BE2C (cell line): ENCODE measurements at regions not wholly inside any gene's neighbourhood (a gene's known extent, or its start where the extent isn't known, plus 50 kb on each side); places are given as distances from the start of the nearest gene placed in this dataset.
"Not testable (repeated sequence)": the region's sequence is repeated elsewhere in the genome, so short reads cannot be mapped to it uniquely, and the experiment has no call there.

Experiments
- DNase-seq: peaks from one replicate; pipeline ENCODE4 v3.0.0-alpha.2; 2020
- H3K27me3 ChIP-seq: fragments of 250-450 bp; sonication (Bioruptor Pico); 2 replicates; pipeline ENCODE4 v1.5.1; 2020; ENCODE audit warnings: mild to moderate bottlenecking
- H3K36me3 ChIP-seq: fragments of 250-450 bp; sonication (Bioruptor Pico); 2 replicates; pipeline ENCODE4 v1.5.1; 2020; ENCODE audit warnings: mild to moderate bottlenecking
- H3K4me1 ChIP-seq: fragments of 250-450 bp; sonication (Bioruptor Pico); 2 replicates; pipeline ENCODE4 v1.5.1; 2020
- H3K4me3 ChIP-seq: 2 replicates; pipeline ENCODE4 v1.5.1; 2011; ENCODE audit warnings: low read depth, low read length
- H3K9me3 ChIP-seq: fragments of 250-450 bp; sonication (Bioruptor Pico); 2 replicates; pipeline ENCODE4 v1.5.1; 2020
- CTCF ChIP-seq: IDR thresholded peaks from 2 replicates; pipeline ENCODE4 v1.5.1; 2012; ENCODE audit warnings: mild to moderate bottlenecking, low read depth, low read length

- no peak for TF ChIP-seq CTCF
- Histone ChIP-seq H3K27me3 (no peaks in the 10 kb centered on the region), H3K36me3 (no peaks in the 10 kb centered on the region), H3K4me3 (no peak overlapping the region), H3K9me3 (no peaks in the 10 kb centered on the region), H3K4me1 (no peaks in the 10 kb centered on the region)
- no peak for DNase-seq
Measured at GRCh38 chr18:44580159-44580558, 100.5 kb upstream of the SETBP1 start.

- not testable (repeated sequence) for H3K4me1 ChIP-seq, H3K4me3 ChIP-seq, DNase-seq, H3K9me3 ChIP-seq, H3K27me3 ChIP-seq, H3K36me3 ChIP-seq
Measured at GRCh38 chr18:44580782-44581181, 99.9 kb upstream of the SETBP1 start.

GRCh38 chr18:44582456-44582855 is 98.2 kb upstream of the SETBP1 start:
- Histone ChIP-seq H3K4me1 (no peaks in the 10 kb centered on the region), H3K36me3 (no peaks in the 10 kb centered on the region), H3K9me3 (no peaks in the 10 kb centered on the region), H3K4me3 (no peak overlapping the region), H3K27me3 (no peaks in the 10 kb centered on the region)
- no peak for DNase-seq
- TF ChIP-seq CTCF, result no peak

- no peak for DNase-seq
- Histone ChIP-seq H3K9me3 (no peaks in the 10 kb centered on the region), H3K4me3 (no peak overlapping the region), H3K4me1 (no peaks in the 10 kb centered on the region), H3K36me3 (no peaks in the 10 kb centered on the region), H3K27me3 (no peaks in the 10 kb centered on the region)
- no peak for TF ChIP-seq CTCF
Measured at GRCh38 chr18:44584900-44585299, 95.8 kb upstream of the SETBP1 start.

GRCh38 chr18:44586782-44587524 is 93.7 kb upstream of the SETBP1 start:
- DNase-seq, result no peak
- no peaks in the 10 kb centered on the region for H3K9me3 ChIP-seq
- H3K4me3 ChIP-seq, result no peak overlapping the region
- no peaks in the 10 kb centered on the region for H3K36me3 ChIP-seq
- no peaks in the 10 kb centered on the region for H3K27me3 ChIP-seq
- TF ChIP-seq CTCF, result no peak
- H3K4me1 ChIP-seq, result no peaks in the 10 kb centered on the region

- H3K27me3 ChIP-seq, result no peaks in the 10 kb centered on the region
- no peaks in the 10 kb centered on the region for H3K4me1 ChIP-seq
- H3K9me3 ChIP-seq, result no peaks in the 10 kb centered on the region
- TF ChIP-seq CTCF, result no peak
- no peaks in the 10 kb centered on the region for H3K36me3 ChIP-seq
- H3K4me3 ChIP-seq, result no peak overlapping the region
- DNase-seq, result no peak
Measured at GRCh38 chr18:44588508-44588907, 92.2 kb upstream of the SETBP1 start.
